Right atrium auricular region (tissue), 2 donors: ENCODE measurements at regions not wholly inside any gene's neighbourhood (a gene's known extent, or its start where the extent isn't known, plus 50 kb on each side); places are given as distances from the start of the nearest gene placed in this dataset.

Source experiments
- DNase-seq: peaks from one replicate; pipeline ENCODE4 v3.0.0-alpha.2; 2019; ENCODE audit warnings: low spot score
- H3K27ac ChIP-seq, 2 donors: fragments of 200-600 bp; sonication (generic); 1 replicate in 1 of 2; 2 replicates in 1 of 2; pipeline ENCODE4 v1.5.1; 2016 to 2019
- H3K27me3 ChIP-seq, 2 donors: fragments of 200-600 bp; sonication (generic); one replicate each; pipeline versions ENCODE4 v1.5.1 to v1.6.0; 2017 to 2019
- H3K36me3 ChIP-seq: fragments of 200-600 bp; sonication (generic); one replicate; pipeline ENCODE4 v1.5.1; 2016
- H3K4me1 ChIP-seq, 2 donors: fragments of 200-600 bp; sonication (generic); one replicate each; pipeline versions ENCODE4 v1.5.1 to v1.6.0; 2017 to 2019
- H3K4me3 ChIP-seq, 2 donors: fragments of 200-600 bp; sonication (generic); 1 replicate in 1 of 2; 2 replicates in 1 of 2; pipeline ENCODE4 v1.5.1; 2017 to 2019; ENCODE audit warnings: mild to moderate bottlenecking in 1 of 2, moderate library complexity in 1 of 2
- H3K9me3 ChIP-seq, 2 donors: fragments of 200-600 bp; sonication (generic); one replicate each; pipeline ENCODE4 v1.5.1; 2019
- TF ChIP-seq, protein P1 (sequence below), 2 donors: fragments of 200-600 bp; sonication (generic); IDR thresholded peaks; one replicate each; pipeline ENCODE4 v1.5.1; 2019; ENCODE audit warnings: antibody characterized with exemption in 2 of 2

DNA sequence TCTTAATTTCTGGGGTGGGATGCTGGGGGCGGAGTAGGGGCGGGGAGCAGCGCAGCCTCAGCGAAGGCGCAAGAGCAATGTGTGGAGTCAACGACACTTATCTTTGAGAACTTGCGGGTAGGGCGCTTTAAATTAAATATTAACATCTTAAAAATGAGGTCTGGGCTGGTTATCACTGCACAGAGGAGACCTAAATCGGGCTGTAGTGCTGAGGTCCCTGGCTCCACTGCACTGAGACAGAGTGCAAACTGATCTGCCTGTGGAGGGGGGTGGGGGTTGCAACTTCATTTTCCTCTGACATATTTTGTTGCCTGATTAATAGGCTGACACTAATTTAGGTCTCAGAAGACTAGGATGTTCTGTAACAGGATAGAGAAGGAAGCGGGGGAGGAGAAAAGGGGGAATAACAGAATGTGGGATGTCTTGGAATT lies 253.0 kb upstream of the FANCL start:
- Histone ChIP-seq H3K4me3 (no peak overlapping the region), H3K27ac (no peak overlapping the region), H3K4me1 (no peaks in the 10 kb centered on the region), H3K36me3 (no peaks in the 10 kb centered on the region), H3K27me3 (no peaks in the 10 kb centered on the region), H3K9me3 (no peaks in the 10 kb centered on the region)
- TF ChIP-seq, protein P1, sequence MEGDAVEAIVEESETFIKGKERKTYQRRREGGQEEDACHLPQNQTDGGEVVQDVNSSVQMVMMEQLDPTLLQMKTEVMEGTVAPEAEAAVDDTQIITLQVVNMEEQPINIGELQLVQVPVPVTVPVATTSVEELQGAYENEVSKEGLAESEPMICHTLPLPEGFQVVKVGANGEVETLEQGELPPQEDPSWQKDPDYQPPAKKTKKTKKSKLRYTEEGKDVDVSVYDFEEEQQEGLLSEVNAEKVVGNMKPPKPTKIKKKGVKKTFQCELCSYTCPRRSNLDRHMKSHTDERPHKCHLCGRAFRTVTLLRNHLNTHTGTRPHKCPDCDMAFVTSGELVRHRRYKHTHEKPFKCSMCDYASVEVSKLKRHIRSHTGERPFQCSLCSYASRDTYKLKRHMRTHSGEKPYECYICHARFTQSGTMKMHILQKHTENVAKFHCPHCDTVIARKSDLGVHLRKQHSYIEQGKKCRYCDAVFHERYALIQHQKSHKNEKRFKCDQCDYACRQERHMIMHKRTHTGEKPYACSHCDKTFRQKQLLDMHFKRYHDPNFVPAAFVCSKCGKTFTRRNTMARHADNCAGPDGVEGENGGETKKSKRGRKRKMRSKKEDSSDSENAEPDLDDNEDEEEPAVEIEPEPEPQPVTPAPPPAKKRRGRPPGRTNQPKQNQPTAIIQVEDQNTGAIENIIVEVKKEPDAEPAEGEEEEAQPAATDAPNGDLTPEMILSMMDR (IDR thresholded peaks at IDR 0.05) = no peak
- no peak for DNase-seq

GRCh38 chr2:58484629-58485028 lies 243.5 kb upstream of the FANCL start:
- no peak overlapping the region for H3K4me3 ChIP-seq
- H3K27me3 ChIP-seq = no peaks in the 10 kb centered on the region
- no peak for DNase-seq
- H3K4me1 ChIP-seq = no peaks in the 10 kb centered on the region
- H3K36me3 ChIP-seq = no peaks in the 10 kb centered on the region
- H3K9me3 ChIP-seq = peaks cover 0 to 14% of the 10 kb centered on the region in 2 donors
- TF ChIP-seq, protein P1 (IDR thresholded peaks at IDR 0.05) = no peak
- no peak overlapping the region for H3K27ac ChIP-seq

DNA sequence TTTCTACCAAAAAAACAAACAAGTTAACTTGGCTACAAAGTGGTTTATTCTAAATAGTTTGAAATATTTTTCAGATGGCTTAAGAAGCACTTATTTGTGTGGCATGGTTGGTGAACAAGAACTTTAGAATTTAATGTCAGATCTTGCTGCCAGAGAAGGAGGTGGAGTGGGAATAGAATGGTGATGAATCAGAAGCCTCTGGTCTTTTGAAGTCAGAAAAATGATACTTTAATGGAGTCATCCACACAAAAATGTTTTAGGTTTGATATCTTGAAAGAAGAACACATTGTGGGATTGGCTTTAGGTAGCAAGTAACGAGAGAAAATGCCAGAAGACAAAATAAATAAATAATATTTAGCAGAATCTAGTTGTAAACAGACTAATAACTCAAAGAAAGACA lies 243.1 kb upstream of the FANCL start:
- Histone ChIP-seq H3K4me3 (no peak overlapping the region), H3K27me3 (no peaks in the 10 kb centered on the region), H3K36me3 (no peaks in the 10 kb centered on the region), H3K27ac (no peak overlapping the region), H3K9me3 (peaks cover 0 to 14% of the 10 kb centered on the region in 2 donors), H3K4me1 (no peaks in the 10 kb centered on the region)
- TF ChIP-seq, protein P1 (IDR thresholded peaks at IDR 0.05) = no peak
- no peak for DNase-seq

- no peak for DNase-seq
- Histone ChIP-seq H3K36me3 (no peaks in the 10 kb centered on the region), H3K4me1 (no peaks in the 10 kb centered on the region), H3K27me3 (no peaks in the 10 kb centered on the region), H3K4me3 (no peak overlapping the region), H3K27ac (no peak overlapping the region), H3K9me3 (peaks cover 0 to 14% of the 10 kb centered on the region in 2 donors)
- TF ChIP-seq, protein P1 (IDR thresholded peaks at IDR 0.05) = no peak
Measured at GRCh38 chr2:58483307-58483706, 242.2 kb upstream of the FANCL start.

- no peak for DNase-seq
- Histone ChIP-seq H3K9me3 (peaks cover 0 to 4% of the 10 kb centered on the region in 2 donors), H3K27me3 (no peaks in the 10 kb centered on the region), H3K4me1 (no peaks in the 10 kb centered on the region), H3K4me3 (no peak overlapping the region), H3K27ac (no peak overlapping the region), H3K36me3 (no peaks in the 10 kb centered on the region)
- TF ChIP-seq, protein P1 (IDR thresholded peaks at IDR 0.05) = no peak
Measured at GRCh38 chr2:58481670-58482069, 240.5 kb upstream of the FANCL start.

GRCh38 chr2:58480141-58480540 lies 239.0 kb upstream of the FANCL start:
- H3K27ac ChIP-seq = no peak overlapping the region
- TF ChIP-seq, protein P1 (IDR thresholded peaks at IDR 0.05) = no peak
- H3K9me3 ChIP-seq = no peaks in the 10 kb centered on the region
- H3K27me3 ChIP-seq = no peaks in the 10 kb centered on the region
- no peak overlapping the region for H3K4me3 ChIP-seq
- H3K4me1 ChIP-seq = no peaks in the 10 kb centered on the region
- no peak for DNase-seq
- no peaks in the 10 kb centered on the region for H3K36me3 ChIP-seq
